NCI-H446 treated with DMSO at 0.1 percent for 48 hours (cell line): ENCODE measurements at regions not wholly inside any gene's neighbourhood (a gene's known extent, or its start where the extent isn't known, plus 50 kb on each side); places are given as distances from the start of the nearest gene placed in this dataset.
A peak's percentile ranks its signal among the peaks of the same experiment; 100 is the strongest.

Source experiments
- DNase-seq: peaks from one replicate; lab custom pipeline; 2025; lab: John Stamatoyannopoulos, UW

DNA sequence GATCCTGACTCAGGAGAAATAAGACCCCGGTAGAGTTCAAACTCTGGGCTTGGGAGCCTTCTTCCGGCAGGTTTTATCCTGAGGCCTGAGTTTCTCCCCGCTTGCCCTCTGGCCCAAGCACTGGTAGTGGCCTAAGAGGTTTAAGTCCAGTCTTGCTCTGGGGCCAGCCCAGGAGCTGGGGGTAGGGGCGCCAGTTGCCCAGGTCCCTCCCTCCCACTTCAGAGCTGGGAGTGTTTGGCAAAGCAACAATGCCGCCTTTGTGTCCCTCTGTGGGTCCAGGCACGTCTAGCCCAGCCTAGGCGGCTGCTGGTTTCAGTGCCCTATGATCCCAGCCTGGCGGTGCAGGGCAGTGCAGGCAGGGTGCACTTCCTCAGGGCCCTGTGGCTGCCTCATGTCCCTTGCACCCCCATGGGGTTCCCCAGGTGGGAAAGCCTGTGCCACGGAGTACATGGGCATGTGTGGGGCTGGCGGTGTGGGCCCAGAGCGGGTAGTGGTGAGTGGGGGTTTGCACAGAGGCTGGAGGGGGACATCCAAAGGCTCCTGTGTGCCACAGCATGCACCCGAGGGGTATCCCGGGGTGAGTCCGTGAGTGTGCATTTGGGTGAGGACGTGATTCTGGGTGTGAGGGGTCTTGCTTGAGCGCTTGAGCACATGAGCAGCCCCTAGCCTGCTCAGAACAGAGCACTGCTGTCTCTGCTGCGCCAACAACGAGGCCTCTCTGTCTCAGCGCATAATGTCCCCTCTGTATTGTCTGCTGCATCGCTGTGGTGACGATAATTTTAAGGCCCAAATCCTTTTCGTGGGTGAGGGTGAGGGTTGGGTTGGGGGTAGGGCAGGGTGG lies 61.7 kb upstream of the PSD2 start:
- DNase-seq: no peak

DNA sequence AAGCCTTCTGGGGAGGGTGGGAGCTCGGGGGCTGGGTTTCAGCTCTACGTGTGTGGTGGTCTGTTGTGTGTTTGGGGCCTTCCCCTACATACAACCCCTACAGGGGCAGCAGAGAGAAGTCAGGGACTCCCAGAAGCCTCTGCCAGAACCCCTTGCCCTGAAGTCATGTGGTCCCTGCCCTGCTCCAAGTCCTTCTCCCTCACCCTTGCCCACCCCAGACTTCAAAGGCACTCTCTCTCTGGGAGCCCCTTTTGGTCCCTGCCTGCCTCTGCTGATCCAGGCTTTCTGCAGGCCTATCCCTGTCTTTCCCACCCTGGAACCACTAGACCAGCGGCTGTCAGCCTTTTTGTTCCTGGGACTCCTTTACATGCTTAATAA lies 61.1 kb upstream of the PSD2 start:
- no peak for DNase-seq

DNA sequence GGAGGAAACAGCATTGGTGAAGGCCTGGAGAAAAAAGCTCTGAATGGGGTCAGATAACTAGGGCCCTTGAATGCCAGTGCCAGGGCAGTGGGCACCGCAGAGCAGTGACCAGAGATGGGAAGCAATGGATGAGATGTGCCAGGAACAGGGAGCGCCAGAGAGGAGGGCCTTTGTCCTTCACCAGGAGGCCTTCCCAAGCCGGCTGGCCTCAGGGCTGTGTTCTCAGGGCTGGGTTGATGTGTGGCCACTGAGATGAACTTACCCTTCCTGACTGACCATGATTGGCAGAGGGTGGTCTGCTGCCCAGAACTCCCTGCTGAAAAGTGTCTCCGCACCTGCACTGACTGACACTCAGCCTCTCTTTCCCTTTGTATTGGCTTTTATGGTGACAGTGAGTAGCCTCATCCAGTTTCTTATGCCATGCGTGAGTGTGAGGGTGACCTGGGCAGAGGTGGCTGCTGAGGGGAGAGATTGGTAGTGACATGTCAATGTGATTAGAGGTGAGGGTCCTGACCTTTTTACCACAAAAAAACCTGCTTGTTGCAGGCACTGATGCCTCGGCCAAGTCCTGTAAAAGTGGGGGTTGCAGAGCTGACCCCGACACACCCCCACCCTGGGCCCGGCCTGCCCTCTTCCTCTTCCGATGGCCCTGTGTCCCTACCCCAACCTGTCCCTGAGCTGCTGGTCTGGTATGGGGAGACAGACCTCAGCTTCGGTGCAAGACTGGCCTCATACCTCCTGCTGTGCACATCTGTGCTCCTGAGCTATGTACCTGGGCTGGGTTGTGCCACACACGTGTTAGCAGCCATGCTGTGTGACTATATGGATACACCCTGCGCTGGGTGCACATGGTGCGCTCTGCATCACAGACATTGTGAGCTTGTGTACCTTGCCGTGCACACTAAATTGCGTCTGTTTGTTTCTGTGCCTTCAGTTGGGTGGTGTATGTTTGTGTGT lies 57.1 kb upstream of the PSD2 start:
- no peak for DNase-seq

DNA sequence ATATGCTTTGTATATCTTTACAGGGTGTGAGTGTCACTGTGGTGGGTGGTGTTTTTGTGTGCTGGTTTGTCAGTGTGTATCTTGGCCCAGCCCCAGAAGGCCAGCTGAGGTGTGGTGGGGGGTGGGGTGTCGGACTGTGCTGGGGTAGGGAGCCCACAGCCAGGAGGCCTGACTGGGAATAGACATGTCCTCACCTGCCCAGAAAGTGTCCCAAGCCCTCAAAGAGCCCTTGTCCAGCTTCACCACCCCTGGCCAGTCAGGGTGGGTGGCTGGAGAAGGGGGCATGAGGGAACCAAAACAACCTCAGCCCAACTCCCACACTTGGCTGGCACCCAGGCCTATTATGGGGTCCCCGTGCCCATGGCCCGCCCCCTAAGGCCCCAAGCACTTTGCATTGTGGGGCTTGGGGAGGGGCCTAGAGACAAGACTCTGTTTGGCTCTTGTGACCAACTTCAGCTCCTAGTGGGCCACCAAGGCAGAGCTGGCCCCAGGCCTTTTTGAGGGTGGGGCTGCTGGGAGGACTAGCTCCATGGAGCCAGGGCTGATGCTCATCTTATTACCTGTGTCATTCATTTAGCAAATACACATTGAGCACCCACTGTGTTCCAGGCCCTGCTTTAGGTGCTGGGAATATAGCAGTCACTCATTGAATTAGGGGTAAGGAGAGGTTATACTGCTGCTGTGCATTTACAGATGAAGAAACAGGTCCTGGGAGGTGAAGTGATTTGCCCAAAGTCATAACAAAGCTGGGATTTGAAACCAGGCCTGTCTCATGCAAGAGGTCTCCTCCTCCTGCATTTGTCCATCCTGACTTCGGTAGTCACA lies 56.2 kb upstream of the PSD2 start:
- DNase-seq: no peak

DNA sequence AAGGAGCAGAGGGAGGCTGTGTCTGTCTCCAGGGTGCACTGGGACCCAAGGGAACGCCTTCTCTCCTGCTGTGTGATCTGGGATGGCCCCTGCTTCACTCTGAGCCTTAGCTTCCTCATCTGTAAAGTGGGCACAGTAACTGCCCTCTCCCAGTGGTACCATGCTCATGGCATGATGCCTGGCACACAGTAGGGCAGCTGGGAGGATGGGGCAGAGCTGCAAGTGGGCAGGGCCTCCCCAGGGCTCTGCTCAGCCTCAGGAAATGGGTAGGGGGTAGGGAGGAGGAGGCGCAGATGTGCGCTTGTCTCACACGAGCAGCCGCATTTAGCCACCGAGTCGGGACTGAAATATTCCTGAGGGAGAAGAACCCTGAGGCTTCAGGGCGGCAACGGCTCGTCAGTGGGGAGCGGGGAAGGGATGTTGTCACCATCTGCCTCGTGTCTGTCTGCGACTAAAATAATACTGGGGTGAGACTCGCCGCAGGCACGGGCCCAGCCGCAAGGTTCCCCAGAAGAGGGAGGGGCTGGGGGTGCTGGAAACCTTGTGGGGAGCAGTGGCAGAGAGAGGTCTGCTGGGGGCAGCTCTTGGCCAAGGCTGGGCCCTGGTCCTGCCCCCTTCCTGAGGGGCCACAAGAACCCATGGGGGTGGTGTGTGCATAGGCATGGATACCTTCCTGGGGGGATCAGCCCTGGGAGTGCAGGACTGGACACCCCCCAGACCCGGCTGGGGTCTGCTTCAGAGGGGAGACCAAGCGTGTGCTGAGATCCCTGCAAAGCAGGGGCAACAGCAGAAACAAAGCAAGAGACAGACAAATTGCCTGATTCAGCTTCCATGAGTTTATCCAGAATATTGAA lies 55.2 kb upstream of the PSD2 start:
- no peak for DNase-seq

DNA sequence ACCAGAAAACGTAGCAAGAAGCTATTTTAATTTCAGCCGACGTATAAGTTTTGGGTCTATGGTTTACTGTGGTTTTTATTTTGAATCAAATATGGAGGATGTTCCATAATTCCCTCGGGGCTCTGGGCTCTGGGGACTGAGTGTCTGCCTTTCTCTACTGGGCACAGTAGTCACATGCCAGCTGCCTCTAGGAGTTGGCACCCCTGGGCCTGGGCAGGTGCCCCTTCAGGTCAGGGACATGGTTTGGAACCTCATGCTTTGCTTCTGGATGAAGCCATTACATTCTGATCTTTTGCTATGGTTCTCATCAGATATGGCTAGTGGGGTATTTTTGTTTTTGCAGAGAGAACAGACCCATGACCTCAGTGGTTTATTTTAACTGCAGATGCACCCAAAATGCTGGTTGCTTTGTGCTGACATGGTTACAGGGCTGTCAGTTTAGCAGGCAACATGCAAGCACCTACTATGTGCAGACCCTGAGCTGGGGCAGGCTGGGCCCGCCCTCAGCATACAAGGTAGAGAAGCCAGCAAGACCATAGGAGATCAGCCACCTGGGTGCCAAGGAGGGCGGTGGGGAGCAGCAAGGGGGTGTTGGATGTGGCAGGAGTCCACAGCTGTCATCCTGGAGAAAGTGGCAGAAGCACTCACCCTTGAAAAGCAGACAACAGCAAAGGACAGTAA lies 54.5 kb upstream of the PSD2 start:
- no peak for DNase-seq

DNA sequence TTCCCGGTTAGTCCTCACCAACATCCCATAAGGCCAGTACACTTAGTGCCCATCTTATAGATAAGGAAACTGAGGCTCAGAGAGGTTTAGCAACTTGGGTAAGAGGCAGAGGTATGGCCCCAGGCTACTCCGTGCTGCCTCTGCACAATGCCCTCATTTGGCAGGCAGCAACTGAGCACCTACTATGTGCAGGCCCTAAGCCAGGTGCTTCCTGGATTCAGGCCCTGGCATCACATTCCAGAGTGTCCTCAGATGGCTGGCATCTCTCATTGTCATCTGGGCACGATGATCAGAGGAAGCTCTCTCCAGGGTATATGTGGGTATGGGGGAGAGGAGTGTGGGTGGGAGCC lies 53.8 kb upstream of the PSD2 start:
- DNase-seq: no peak

DNA sequence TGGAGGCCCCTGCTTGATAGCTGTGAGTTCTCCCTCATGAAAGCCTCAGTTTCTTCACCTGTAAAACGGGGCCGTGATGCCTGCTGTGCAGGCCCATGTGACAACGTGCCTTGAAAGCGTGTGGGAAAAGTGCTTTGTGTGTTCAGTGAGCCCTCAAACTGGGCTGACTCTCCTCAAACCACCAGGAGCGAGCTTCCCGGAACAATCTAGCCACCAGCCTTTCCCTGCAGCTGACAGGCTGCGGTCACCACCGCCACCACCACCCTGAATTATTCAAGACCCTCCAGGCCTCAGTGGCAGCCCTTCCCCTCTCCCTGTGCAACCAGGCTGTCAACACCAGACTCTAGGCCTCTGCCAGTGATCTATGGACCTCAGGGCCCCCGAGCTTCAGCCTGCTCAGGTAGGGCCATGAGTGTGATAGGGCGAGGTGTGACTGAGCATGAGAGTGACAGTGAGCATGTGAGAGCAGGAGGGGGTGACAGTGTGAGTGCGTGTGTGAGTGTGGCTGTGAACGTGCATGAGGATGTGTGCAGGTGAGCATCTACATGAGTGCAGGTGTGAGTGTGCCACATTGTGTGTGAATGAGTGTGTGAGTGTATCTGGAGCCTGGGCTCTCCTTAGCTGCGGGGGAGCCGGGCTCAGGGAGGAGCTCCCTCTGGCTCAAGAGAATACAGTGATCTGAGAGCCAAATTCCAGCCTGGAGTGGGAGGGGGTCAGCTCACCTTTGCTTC lies 53.3 kb upstream of the PSD2 start:
- no peak for DNase-seq

DNA sequence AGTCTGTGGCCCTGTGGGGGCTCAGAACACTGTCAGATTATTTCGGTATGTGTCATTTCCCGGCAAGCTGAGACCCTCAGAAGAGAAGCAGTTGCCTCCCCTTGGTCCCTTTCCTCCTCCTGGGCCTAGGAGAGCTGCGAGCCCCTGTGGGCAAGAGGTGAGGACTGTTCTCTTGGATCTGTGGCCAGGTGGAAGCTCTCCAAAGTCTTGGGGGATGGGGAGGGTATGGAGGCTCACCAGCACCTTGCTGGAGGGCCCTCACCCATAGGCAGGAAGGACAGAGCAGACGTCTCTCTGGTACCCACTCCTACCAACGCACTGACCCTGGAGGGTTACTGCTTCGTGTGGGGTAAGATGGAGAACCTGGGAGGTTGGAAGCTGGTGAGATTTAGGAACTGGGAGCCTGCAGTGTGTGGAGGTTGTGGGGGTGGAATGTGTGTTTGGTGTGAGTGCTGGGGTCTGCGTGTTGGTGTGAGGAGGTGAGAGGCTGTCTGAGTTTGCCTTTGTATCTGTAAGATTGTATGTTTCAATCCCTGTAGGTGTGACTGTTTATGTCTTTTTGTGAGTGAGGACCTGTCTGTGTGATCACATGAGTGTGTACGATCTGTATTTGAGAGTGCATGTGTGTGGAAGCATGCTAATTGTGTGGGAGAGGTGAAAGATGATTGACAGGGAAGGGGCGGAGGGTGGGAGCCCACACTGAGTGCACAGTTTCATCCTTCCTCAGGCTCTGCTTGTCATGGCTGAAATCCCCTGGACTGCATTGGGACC lies 52.4 kb upstream of the PSD2 start:
- DNase-seq: no peak

DNA sequence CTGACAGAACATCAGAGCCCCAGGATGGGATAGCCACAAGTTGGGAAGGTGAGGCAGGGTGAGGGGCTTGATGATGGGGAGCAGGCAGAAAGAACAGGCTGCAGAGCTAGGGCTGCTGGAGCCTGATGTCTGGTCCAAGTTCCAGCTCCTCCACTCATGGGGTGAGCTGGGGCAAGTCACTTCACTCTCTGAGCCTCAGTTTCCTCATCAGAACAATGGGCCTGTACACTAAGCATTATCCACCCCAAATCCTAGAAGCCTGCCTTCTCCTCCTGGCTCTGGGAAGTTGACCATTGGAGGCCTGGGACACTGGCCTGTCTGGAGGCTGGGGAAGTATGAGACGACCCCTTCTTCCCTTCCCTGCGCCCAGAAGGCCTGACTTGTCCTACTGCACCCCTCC lies 51.8 kb upstream of the PSD2 start:
- DNase-seq: no peak

DNA sequence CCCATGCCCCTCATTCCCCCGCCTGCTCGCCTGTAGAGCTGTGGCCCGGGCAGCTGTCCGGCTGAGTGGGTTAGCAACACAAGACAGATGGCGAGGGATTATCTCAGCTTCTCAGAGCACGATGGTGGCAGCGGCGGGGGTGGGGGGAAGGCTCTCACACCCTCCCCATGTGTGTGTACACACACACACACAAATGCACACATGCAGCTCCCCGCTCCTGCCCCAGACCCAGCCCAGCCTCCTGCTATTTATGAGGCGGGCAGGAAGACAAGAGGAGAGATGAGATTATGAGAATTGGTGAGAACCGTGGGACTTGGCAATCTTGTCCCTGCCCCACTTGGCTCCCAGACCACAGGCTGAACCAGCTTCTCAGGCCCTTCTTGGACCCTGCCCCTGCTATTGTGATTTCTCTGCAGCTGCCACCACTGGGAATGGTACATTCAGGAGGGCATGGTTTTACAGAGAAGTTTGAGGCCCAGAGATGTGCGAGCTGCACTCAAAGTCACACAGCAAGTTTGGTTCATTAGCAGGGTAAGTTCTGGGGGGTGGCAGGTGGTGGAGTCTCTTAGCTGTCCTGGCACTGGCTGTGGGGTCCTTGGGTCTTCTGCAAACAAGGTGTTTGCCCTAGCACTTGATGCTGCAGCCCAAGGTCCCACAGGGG lies 51.0 kb upstream of the PSD2 start:
- peak; percentile 79 for DNase-seq

DNA sequence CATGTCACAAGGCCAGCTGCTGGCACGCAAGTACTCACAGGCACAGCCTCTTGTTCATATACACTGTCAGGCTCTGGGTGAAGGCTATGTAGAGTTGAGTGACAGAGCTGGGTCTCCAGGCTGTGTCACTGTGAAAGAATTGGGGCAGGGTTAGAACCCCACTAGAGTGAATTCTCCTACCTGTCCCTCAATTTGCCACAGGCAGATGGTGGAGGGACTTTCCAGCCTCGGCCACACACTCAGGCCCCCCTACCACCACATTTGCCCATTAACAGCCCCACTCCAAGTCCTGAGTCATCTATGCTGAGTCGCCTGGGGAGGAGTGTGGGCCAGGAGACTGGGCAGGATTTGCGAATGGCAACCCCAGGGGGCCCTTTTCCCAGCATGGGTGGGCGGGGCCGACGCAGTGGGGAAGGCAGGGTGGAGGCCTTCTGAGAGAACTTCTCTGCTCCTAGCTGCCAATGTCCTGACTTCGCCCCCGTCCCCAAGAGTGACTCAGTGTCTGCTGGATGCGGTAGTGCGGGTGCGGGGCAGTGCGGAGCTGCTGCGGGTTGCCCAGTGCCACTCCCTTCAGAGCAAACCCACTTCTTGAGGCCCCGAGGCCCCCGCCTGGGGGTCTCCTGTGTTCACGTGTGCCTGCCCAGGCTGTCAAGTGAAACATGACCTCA lies 50.3 kb upstream of the PSD2 start:
- peak; percentile 83 for DNase-seq

DNA sequence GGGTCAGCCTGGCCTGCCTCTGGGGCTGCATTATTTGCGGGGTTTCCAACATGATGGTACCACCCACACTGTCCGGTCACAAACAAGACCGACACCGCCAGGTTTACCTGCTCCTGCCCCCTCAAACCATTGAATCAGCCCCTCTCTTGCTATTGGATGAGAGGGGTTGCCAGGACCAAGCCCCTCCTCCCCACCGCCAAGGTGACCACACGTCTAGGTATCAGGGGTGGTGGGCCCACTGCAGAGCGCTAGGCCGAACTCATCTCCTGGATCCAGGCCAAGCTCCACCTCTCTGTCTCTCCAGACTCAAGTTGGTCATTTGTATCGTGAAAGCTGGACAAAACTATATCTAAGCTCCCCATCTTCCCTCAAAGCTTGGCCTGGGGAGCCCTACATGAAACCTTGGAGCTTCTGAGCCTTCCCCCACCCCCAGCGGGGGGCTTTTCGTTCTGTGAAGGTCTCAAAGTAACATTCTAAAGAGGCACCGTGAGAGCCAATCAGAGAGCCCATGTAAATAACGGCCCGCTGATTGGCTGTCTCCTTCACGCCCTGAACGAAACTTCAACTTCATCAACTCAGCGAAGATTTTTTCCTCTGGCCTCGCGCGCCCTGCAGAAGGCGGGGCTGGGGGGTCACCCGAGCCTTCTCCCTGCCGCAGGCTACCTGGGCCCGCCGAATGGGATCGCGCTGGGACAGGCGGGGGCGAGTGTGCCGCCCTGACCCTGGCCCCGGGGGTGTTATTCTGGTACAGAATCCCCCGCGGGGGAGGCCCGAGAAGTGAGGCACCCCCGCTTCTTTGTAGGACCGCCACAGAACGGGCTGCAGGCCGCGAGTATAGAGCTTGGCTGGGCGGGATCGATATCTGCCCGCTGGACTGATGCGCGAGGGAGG lies 49.6 kb upstream of the PSD2 start:
- peak; percentile 88 for DNase-seq
